Right lobe of liver (tissue), 4 donors: ENCODE measurements at regions not wholly inside any gene's neighbourhood (a gene's known extent, or its start where the extent isn't known, plus 50 kb on each side); places are given as distances from the start of the nearest gene placed in this dataset.

Experiments used
- POLR2A ChIP-seq: fragments of 450-650 bp; IDR thresholded peaks from one replicate; pipeline ENCODE4 v1.6.1; 2017; ENCODE audit warnings: antibody characterized with exemption, mild to moderate bottlenecking
- TF ChIP-seq, protein P1 (sequence below), 4 donors: fragments of 200-600 bp in 3 of 4; fragments of 450-650 bp in 1 of 4; IDR thresholded peaks; one replicate each; pipeline versions ENCODE4 v1.5.1 to v1.8.0; 2016 to 2022; ENCODE audit warnings: antibody characterized with exemption in 4 of 4, mild to moderate bottlenecking in 2 of 4
- donor health status: DM: no; HTN: no; CAD: no.
- donor health status: DM: no; HTN: no; CAD: no.
- donor health status: DM: no; HTN: yes; CAD: no.

DNA sequence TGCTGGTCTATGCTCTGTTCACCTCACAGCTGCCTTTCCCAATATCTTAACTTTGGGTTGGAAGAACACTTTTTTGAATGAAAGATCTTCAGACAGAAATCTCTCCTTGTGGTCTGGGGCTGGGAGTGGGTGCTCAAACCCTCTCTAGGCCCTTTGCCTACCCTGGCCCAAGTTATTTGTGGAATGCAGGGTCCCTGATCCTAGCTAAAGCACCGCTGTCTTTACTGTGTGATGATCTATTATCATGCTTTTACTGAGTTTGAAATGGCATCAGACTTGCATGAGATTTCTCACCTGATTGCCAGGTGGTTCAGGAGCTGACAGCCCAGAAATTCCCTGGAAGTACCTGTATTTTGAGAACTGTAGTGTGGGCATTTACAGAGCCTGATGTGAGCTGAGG lies 412.7 kb upstream of the ONECUT1 start:
- TF ChIP-seq, protein P1, sequence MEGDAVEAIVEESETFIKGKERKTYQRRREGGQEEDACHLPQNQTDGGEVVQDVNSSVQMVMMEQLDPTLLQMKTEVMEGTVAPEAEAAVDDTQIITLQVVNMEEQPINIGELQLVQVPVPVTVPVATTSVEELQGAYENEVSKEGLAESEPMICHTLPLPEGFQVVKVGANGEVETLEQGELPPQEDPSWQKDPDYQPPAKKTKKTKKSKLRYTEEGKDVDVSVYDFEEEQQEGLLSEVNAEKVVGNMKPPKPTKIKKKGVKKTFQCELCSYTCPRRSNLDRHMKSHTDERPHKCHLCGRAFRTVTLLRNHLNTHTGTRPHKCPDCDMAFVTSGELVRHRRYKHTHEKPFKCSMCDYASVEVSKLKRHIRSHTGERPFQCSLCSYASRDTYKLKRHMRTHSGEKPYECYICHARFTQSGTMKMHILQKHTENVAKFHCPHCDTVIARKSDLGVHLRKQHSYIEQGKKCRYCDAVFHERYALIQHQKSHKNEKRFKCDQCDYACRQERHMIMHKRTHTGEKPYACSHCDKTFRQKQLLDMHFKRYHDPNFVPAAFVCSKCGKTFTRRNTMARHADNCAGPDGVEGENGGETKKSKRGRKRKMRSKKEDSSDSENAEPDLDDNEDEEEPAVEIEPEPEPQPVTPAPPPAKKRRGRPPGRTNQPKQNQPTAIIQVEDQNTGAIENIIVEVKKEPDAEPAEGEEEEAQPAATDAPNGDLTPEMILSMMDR (IDR thresholded peaks at IDR 0.05) = no peak
- TF ChIP-seq POLR2A = no peak
